H1 (cell line): ENCODE measurements at regions not wholly inside any gene's neighbourhood (a gene's known extent, or its start where the extent isn't known, plus 50 kb on each side); places are given as distances from the start of the nearest gene placed in this dataset.

Source experiments
- CHD1 ChIP-seq: IDR thresholded peaks from 2 replicates; pipeline ENCODE4 v1.6.1; 2012; ENCODE audit warnings: low read depth, low read length, improper control_type of control experiment
- EZH2 ChIP-seq: fragments of 200-600 bp; sonication (generic); IDR thresholded peaks from 2 replicates; pipeline ENCODE4 v1.7.1; 2012; ENCODE audit warnings: low read depth, mild to moderate bottlenecking, moderate library complexity, low read length, inconsistent platforms; ENCODE audit not compliant: severe bottlenecking
- TF ChIP-seq, protein P1 (sequence below), 3 experiments: IDR thresholded peaks; 1 replicate in 2 of 3; 2 replicates in 1 of 3; pipeline versions ENCODE4 v1.5.1 to v1.6.1; 2011; ENCODE audit warnings: low read length in 3 of 3, mild to moderate bottlenecking in 3 of 3, inconsistent platforms in 2 of 3, low read depth in 1 of 3, moderate library complexity in 1 of 3; ENCODE audit not compliant: insufficient read depth in 1 of 3; ENCODE audit errors: control extremely low read depth in 1 of 3
- TF ChIP-seq, protein P2 (sequence below): IDR thresholded peaks from 2 replicates; pipeline ENCODE4 v1.6.1; 2011; ENCODE audit warnings: low read length, improper control_type of control experiment

DNA sequence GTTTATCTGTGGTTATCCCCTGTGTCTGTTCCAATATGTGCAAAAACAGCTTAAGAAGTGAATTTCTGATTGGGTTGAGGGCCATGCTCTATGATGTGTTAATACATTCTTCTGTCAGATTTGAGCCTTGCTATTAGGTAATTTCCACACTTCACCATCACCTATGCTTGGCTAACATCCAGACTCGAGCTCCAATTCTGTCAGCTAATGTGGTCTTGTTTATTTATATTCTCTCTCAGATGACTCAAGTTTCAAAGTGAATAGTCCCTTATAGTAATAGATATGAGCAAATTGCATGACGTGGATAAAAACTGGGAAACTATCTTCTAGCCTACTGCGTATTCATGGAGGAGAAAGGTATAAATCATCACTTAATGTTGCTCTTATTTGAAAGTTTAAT lies 451.3 kb downstream of the SNAPC1 start:
- TF ChIP-seq, protein P1, sequence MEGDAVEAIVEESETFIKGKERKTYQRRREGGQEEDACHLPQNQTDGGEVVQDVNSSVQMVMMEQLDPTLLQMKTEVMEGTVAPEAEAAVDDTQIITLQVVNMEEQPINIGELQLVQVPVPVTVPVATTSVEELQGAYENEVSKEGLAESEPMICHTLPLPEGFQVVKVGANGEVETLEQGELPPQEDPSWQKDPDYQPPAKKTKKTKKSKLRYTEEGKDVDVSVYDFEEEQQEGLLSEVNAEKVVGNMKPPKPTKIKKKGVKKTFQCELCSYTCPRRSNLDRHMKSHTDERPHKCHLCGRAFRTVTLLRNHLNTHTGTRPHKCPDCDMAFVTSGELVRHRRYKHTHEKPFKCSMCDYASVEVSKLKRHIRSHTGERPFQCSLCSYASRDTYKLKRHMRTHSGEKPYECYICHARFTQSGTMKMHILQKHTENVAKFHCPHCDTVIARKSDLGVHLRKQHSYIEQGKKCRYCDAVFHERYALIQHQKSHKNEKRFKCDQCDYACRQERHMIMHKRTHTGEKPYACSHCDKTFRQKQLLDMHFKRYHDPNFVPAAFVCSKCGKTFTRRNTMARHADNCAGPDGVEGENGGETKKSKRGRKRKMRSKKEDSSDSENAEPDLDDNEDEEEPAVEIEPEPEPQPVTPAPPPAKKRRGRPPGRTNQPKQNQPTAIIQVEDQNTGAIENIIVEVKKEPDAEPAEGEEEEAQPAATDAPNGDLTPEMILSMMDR (IDR thresholded peaks at IDR 0.05; ENCODE audit: control extremely low read depth in 1 of 3, insufficient read depth in 1 of 3, low read depth in 1 of 3, low read length in 3 of 3), result no peak
- TF ChIP-seq, protein P2, sequence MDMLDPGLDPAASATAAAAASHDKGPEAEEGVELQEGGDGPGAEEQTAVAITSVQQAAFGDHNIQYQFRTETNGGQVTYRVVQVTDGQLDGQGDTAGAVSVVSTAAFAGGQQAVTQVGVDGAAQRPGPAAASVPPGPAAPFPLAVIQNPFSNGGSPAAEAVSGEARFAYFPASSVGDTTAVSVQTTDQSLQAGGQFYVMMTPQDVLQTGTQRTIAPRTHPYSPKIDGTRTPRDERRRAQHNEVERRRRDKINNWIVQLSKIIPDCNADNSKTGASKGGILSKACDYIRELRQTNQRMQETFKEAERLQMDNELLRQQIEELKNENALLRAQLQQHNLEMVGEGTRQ, result no peak
- TF ChIP-seq CHD1, result no peak
- TF ChIP-seq EZH2, result no peak
